CD14-positive monocyte (primary cell): ENCODE measurements at regions not wholly inside any gene's neighbourhood (a gene's known extent, or its start where the extent isn't known, plus 50 kb on each side); places are given as distances from the start of the nearest gene placed in this dataset.

Experiments used
- DNase-seq, 3 donors: peaks; one replicate each; pipeline ENCODE4 v3.0.0-alpha.2; 2011 to 2022
- H2AFZ ChIP-seq: 2 replicates; pipeline ENCODE4 v1.6.0; 2012; ENCODE audit warnings: mild to moderate bottlenecking, low read depth, low read length, inconsistent platforms; ENCODE audit not compliant: insufficient read depth, poor library complexity, severe bottlenecking
- H3K27ac ChIP-seq, 2 donors: 1 replicate in 1 of 2; 2 replicates in 1 of 2; pipeline ENCODE4 v1.5.1; 2012 to 2013; ENCODE audit warnings: low read length in 2 of 2, control low read depth in 1 of 2, inconsistent platforms in 1 of 2, low read depth in 1 of 2, mild to moderate bottlenecking in 1 of 2
- H3K27me3 ChIP-seq, 2 donors: one replicate each; pipeline versions ENCODE4 v1.6.0 to v1.6.1; 2011 to 2013; ENCODE audit warnings: low read length in 2 of 2; ENCODE audit not compliant: control insufficient read depth in 2 of 2, insufficient read depth in 2 of 2
- H3K36me3 ChIP-seq, 2 donors: replicated peaks in 1 of 2; 1 replicate in 1 of 2; 2 replicates in 1 of 2; pipeline versions ENCODE4 v1.5.1 to v1.6.1; 2012 to 2013; ENCODE audit warnings: low read length in 2 of 2, control low read depth in 1 of 2, inconsistent platforms in 1 of 2, mild to moderate bottlenecking in 1 of 2; ENCODE audit not compliant: insufficient read depth in 2 of 2, control insufficient read depth in 1 of 2
- H3K4me1 ChIP-seq, 2 donors: 1 replicate in 1 of 2; 2 replicates in 1 of 2; pipeline versions ENCODE4 v1.5.1 to v1.6.1; 2012 to 2013; ENCODE audit warnings: low read length in 2 of 2, control low read depth in 1 of 2, inconsistent platforms in 1 of 2, mild to moderate bottlenecking in 1 of 2, moderate library complexity in 1 of 2; ENCODE audit not compliant: insufficient read depth in 2 of 2, control insufficient read depth in 1 of 2
- H3K4me2 ChIP-seq: replicated peaks from 2 replicates; pipeline ENCODE3; 2012; ENCODE audit warnings: low read length, moderate library complexity, mild to moderate bottlenecking; ENCODE audit not compliant: poor library complexity, severe bottlenecking; ENCODE audit errors: extremely low read depth
- H3K4me3 ChIP-seq, 3 experiments: fragments of 200-600 bp in 1 of 3; sonication (generic) in 1 of 3; replicated peaks in 1 of 3; 1 replicate in 2 of 3; 2 replicates in 1 of 3; pipeline ENCODE4 v1.5.1; 2011 to 2013; ENCODE audit warnings: low read length in 3 of 3, mild to moderate bottlenecking in 3 of 3, control low read depth in 2 of 3, low read depth in 2 of 3, inconsistent platforms in 1 of 3, moderate library complexity in 1 of 3
- H3K79me2 ChIP-seq: 2 replicates; pipeline ENCODE4 v1.6.0; 2012; ENCODE audit warnings: mild to moderate bottlenecking, control low read depth, inconsistent platforms, low read length, moderate library complexity; ENCODE audit not compliant: insufficient read depth
- H3K9ac ChIP-seq: 2 replicates; pipeline ENCODE4 v1.6.0; 2017; ENCODE audit warnings: low read length, mild to moderate bottlenecking; ENCODE audit not compliant: insufficient read depth, poor library complexity, severe bottlenecking
- H3K9me3 ChIP-seq, 2 donors: replicated peaks in 1 of 2; 1 replicate in 1 of 2; 2 replicates in 1 of 2; pipeline versions ENCODE4 v1.5.1 to v1.6.1; 2012 to 2013; ENCODE audit warnings: low read length in 2 of 2, control low read depth in 1 of 2; ENCODE audit not compliant: control insufficient read depth in 1 of 2, insufficient read depth in 1 of 2
- H4K20me1 ChIP-seq: 2 replicates; pipeline ENCODE4 v1.6.0; 2012; ENCODE audit warnings: mild to moderate bottlenecking, low read length, control low read depth, moderate library complexity; ENCODE audit not compliant: insufficient read depth
- H3K27ac Mint-ChIP-seq, 7 donors: one replicate each; pipeline ENCODE4 v1.8.0; 2020; ENCODE audit warnings: mild to moderate bottlenecking in 7 of 7, mixed read lengths in 7 of 7, moderate library complexity in 6 of 7, inconsistent platforms in 2 of 7
- H3K27me3 Mint-ChIP-seq, 3 donors: one replicate each; pipeline ENCODE4 v1.8.0; 2021 to 2022; ENCODE audit warnings: low read depth in 3 of 3, mild to moderate bottlenecking in 3 of 3, mixed read lengths in 3 of 3, moderate library complexity in 3 of 3, inconsistent platforms in 1 of 3
- H3K36me3 Mint-ChIP-seq, 2 donors: one replicate each; pipeline ENCODE4 v1.8.0; 2020; ENCODE audit warnings: mixed read lengths in 2 of 2, inconsistent platforms in 1 of 2, mild to moderate bottlenecking in 1 of 2
- H3K4me1 Mint-ChIP-seq: one replicate; pipeline ENCODE4 v1.8.0; 2020; ENCODE audit warnings: mild to moderate bottlenecking, mixed read lengths
- H3K4me3 Mint-ChIP-seq, 2 donors: one replicate each; pipeline ENCODE4 v1.8.0; 2020; ENCODE audit warnings: mild to moderate bottlenecking in 2 of 2, mixed read lengths in 2 of 2, moderate library complexity in 1 of 2
- H3K9me3 Mint-ChIP-seq, 7 donors: one replicate each; pipeline ENCODE4 v1.8.0; 2020 to 2022; ENCODE audit warnings: mixed read lengths in 7 of 7, mild to moderate bottlenecking in 6 of 7, moderate library complexity in 6 of 7, inconsistent platforms in 2 of 7
- CTCF ChIP-seq: fragments of 200-600 bp; IDR thresholded peaks from one replicate; pipeline ENCODE4 v1.8.0; 2022; ENCODE audit warnings: antibody characterized with exemption, mild to moderate bottlenecking
- whole genome bisulfite sequencing: methylation state at CpG from one replicate; pipeline ENCODE4 v1.1.5; 2013; ENCODE audit warnings: missing lambda C conversion rate; ENCODE audit not compliant: insufficient coverage; 5-methylcytosine and 5-hydroxymethylcytosine counted together
- intact Hi-C, 2 donors: fragments of 100-400 bp; cut with micrococcal nuclease; formaldehyde crosslinking; loops; one replicate each; pipeline versions ENCODE4 v1.15.0 to v1.15.1; 2023

DNA sequence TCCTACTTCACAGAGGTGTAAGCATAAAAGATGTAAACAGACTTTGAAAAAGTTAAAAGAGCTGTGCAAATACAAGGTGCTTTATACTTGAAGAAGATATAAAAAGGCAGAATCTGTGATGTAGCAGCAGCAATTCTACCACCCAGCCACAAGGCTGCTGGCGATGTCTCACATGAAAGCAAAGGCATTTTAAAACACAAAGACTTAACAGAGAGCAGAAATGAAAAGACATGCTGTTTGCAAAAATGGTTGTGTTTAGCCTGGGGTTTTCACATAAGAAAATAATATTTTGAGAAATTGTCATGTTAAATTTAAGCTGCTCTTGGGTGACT is 85.5 kb upstream of the ZNF800 start:
- H3K4me3 Mint-ChIP-seq: no peak overlapping the region

GRCh38 chr7:127477295-127478023 is 85.0 kb upstream of the ZNF800 start:
- no peak for TF ChIP-seq CTCF
- H3K4me1 ChIP-seq: no peaks in the 10 kb centered on the region
- Mint-ChIP-seq H3K27ac (no peak overlapping the region), H3K4me3 (no peak overlapping the region), H3K4me1 (no peaks in the 10 kb centered on the region), H3K27me3 (peaks cover 13 to 28% (median 21%) of the 10 kb centered on the region in 3 donors), H3K36me3 (no peaks in the 10 kb centered on the region), H3K9me3 (peaks cover 0 to 3% (median 0%) of the 10 kb centered on the region in 7 donors)
- H3K4me3 ChIP-seq: no peak overlapping the region
- H4K20me1 ChIP-seq: no peaks in the 10 kb centered on the region
- H3K9ac ChIP-seq: no peak overlapping the region
- no peaks in the 10 kb centered on the region for H3K9me3 ChIP-seq
- H3K4me2 ChIP-seq: no peak overlapping the region
- intact Hi-C loops: no loop called here
- H3K36me3 ChIP-seq: no peaks in the 10 kb centered on the region
- no peaks in the 10 kb centered on the region for H3K27me3 ChIP-seq
- WGBS: 58% methylated on average over 2 of the region's 7 CpGs
- H2AFZ ChIP-seq: no peak overlapping the region
- H3K79me2 ChIP-seq: no peaks in the 10 kb centered on the region
- DNase-seq: no peak
- H3K27ac ChIP-seq: no peak overlapping the region

More for the DNA sequence above, 85.5 kb upstream of the ZNF800 start:
- intact Hi-C loops: no loop called here
- Histone ChIP-seq H3K4me1 (no peaks in the 10 kb centered on the region), H3K4me2 (no peak overlapping the region), H3K9ac (no peak overlapping the region), H3K27ac (no peak overlapping the region), H3K27me3 (no peaks in the 10 kb centered on the region), H3K4me3 (no peak overlapping the region), H2AFZ (no peak overlapping the region), H3K79me2 (no peaks in the 10 kb centered on the region), H3K36me3 (no peaks in the 10 kb centered on the region), H3K9me3 (no peaks in the 10 kb centered on the region), H4K20me1 (no peaks in the 10 kb centered on the region)
- Mint-ChIP-seq H3K27me3 (peaks cover 13 to 28% (median 22%) of the 10 kb centered on the region in 3 donors), H3K9me3 (peaks cover 0 to 2% (median 0%) of the 10 kb centered on the region in 7 donors), H3K36me3 (no peaks in the 10 kb centered on the region), H3K4me1 (no peaks in the 10 kb centered on the region), H3K27ac (no peak overlapping the region)
- WGBS: no CpG with 5 or more reads among the region's 1 CpG
- TF ChIP-seq CTCF: no peak
- no peak for DNase-seq
